Panc1 (cell line): ENCODE measurements at regions not wholly inside any gene's neighbourhood (a gene's known extent, or its start where the extent isn't known, plus 50 kb on each side); places are given as distances from the start of the nearest gene placed in this dataset.

Experiments
- ATAC-seq: fragments of 200-7000 bp; cut with Tn5 transposase; 2 replicates; pipeline ENCODE4 v1.9.1; 2020; ENCODE audit warnings: mild to moderate bottlenecking, moderate library complexity
- BruUV-seq: library from RNA; stranded (reverse); fragments of 400-500 nt; replicated peaks from 2 replicates; lab custom pipeline; 2021; lab: Mats Ljungman, UMichigan
- CTCF ChIA-PET: fragments of 300-600 bp; sonication (Branson Sonifier 250); formaldehyde crosslinking; loops from one replicate; lab custom pipeline; 2022; ENCODE audit warnings: antibody characterized with exemption; lab: Charles Lee
- POLR2A ChIA-PET: fragments of 300-600 bp; sonication (Branson Sonifier 250); formaldehyde crosslinking; loops from one replicate; lab custom pipeline; 2022; ENCODE audit warnings: antibody characterized with exemption; lab: Charles Lee
- DNase-seq: peaks from one replicate; pipeline ENCODE4 v3.0.0-alpha.2; 2010; ENCODE audit warnings: low read depth, low spot score
- H3K27ac ChIP-seq: 2 replicates; pipeline ENCODE4 v1.5.1; 2011; ENCODE audit warnings: mild to moderate bottlenecking, low read length, inconsistent platforms
- H3K27me3 ChIP-seq: fragments of 200-500 bp; sonication (Bioruptor generic); 2 replicates; pipeline ENCODE4 v1.6.0; 2014; ENCODE audit warnings: low read length, inconsistent platforms; ENCODE audit not compliant: control insufficient read depth, insufficient read depth
- H3K36me3 ChIP-seq: fragments of 200-500 bp; sonication (Bioruptor generic); 2 replicates; pipeline ENCODE4 v1.5.1; 2014; ENCODE audit warnings: inconsistent platforms, mild to moderate bottlenecking, low read length, moderate library complexity; ENCODE audit not compliant: control insufficient read depth, insufficient read depth
- H3K4me1 ChIP-seq: 2 replicates; pipeline ENCODE4 v1.5.1; 2011; ENCODE audit warnings: inconsistent platforms, mild to moderate bottlenecking, low read length, moderate library complexity; ENCODE audit not compliant: control insufficient read depth, insufficient read depth
- H3K4me3 ChIP-seq, 2 experiments: 2 replicates each; pipeline ENCODE4 v1.5.1; 2011 to 2012; ENCODE audit warnings: low read depth in 2 of 2, low read length in 2 of 2, mild to moderate bottlenecking in 2 of 2, inconsistent platforms in 1 of 2, moderate library complexity in 1 of 2
- H3K9me3 ChIP-seq: fragments of 200-500 bp; sonication (Bioruptor generic); 2 replicates; pipeline ENCODE4 v1.5.1; 2014; ENCODE audit warnings: low read depth, mild to moderate bottlenecking, inconsistent platforms, low read length, moderate library complexity; ENCODE audit not compliant: control insufficient read depth, insufficient read depth
- CTCF ChIP-seq: fragments of 450-650 bp; IDR thresholded peaks from 2 replicates; pipeline ENCODE4 v1.5.1; 2017; ENCODE audit warnings: mild to moderate bottlenecking
- POLR2AphosphoS5 ChIP-seq: IDR thresholded peaks from 2 replicates; pipeline ENCODE4 v1.6.1; 2012; ENCODE audit warnings: mild to moderate bottlenecking, low read depth, low read length, moderate library complexity
- REST ChIP-seq, 2 experiments: IDR thresholded peaks; 2 replicates each; pipeline ENCODE4 v1.6.1; 2011 to 2012; ENCODE audit warnings: low read depth in 2 of 2, control low read depth in 1 of 2, low read length in 1 of 2, mild to moderate bottlenecking in 1 of 2, moderate library complexity in 1 of 2; ENCODE audit not compliant: insufficient read depth in 1 of 2
- SIN3A ChIP-seq: IDR thresholded peaks from 2 replicates; pipeline ENCODE4 v1.6.1; 2012; ENCODE audit warnings: low read depth, mild to moderate bottlenecking, low read length, moderate library complexity, borderline replicate concordance; ENCODE audit not compliant: insufficient read depth
- TCF7L2 ChIP-seq: IDR thresholded peaks from 2 replicates; pipeline ENCODE4 v1.6.1; 2011; ENCODE audit warnings: mild to moderate bottlenecking, low read depth, low read length, inconsistent platforms
- in situ Hi-C: cut with HindIII; loops from 2 replicates; pipeline ENCODE4 v1.10.0; 2016; ENCODE audit warnings: low sequenced_read_pairs, low pct_unique_long_range_greater_than_20kb
- intact Hi-C: fragments of 100-400 bp; cut with micrococcal nuclease; formaldehyde crosslinking; loops from one replicate; pipeline ENCODE4 v1.10.0; 2022; ENCODE audit not compliant: unreplicated experiment

- Histone ChIP-seq H3K4me3 (no peak overlapping the region), H3K27me3 (no peaks in the 10 kb centered on the region), H3K36me3 (no peaks in the 10 kb centered on the region), H3K27ac (no peak overlapping the region), H3K9me3 (no peaks in the 10 kb centered on the region), H3K4me1 (no peaks in the 10 kb centered on the region)
- TF ChIP-seq POLR2AphosphoS5 (no peak), CTCF (no peak), TCF7L2 (no peak), SIN3A (no peak), REST (IDR thresholded peaks at IDR 0.05; ENCODE audit: insufficient read depth in 1 of 2, low read depth in 2 of 2, low read length in 1 of 2) (no peak)
- DNase-seq (no peak), ATAC-seq (no peak)
- POLR2A ChIA-PET: no interaction called here
- BruUV-seq: no TSS peak
- CTCF ChIA-PET: no interaction called here
- intact Hi-C loops: no loop called here
- in situ Hi-C loops: no loop called here
These were observed 715.1 kb upstream of the CDH7 start for GRCh38 chr18:65035701-65036100.

GRCh38 chr18:65025756-65026155, 725.1 kb upstream of the CDH7 start:
- no peak overlapping the region for H3K27ac ChIP-seq
- ChIA-PET POLR2A (no interaction called here), CTCF (no interaction called here)
- intact Hi-C loops (no loop called here), in situ Hi-C loops (no loop called here)
- no peaks in the 10 kb centered on the region for H3K36me3 ChIP-seq
- no peak for ATAC-seq
- no peaks in the 10 kb centered on the region for H3K27me3 ChIP-seq
- BruUV-seq: no TSS peak
- DNase-seq: no peak
- TF ChIP-seq CTCF: no peak
- TF ChIP-seq TCF7L2: no peak
- TF ChIP-seq REST (IDR thresholded peaks at IDR 0.05; ENCODE audit: insufficient read depth in 1 of 2, low read depth in 2 of 2, low read length in 1 of 2): no peak
- TF ChIP-seq SIN3A: no peak
- no peak for TF ChIP-seq POLR2AphosphoS5
- H3K4me1 ChIP-seq: no peaks in the 10 kb centered on the region
- no peaks in the 10 kb centered on the region for H3K9me3 ChIP-seq
- no peak overlapping the region for H3K4me3 ChIP-seq
